ENCODE measurements at regions not wholly inside any gene's neighbourhood (a gene's known extent, or its start where the extent isn't known, plus 50 kb on each side); places are given as distances from the start of the nearest gene placed in this dataset.
"Not testable (repeated sequence)": the region's sequence is repeated elsewhere in the genome, so short reads cannot be mapped to it uniquely, and the experiment has no call there.

GRCh38 chr2:128613876-128614275 lies 295.2 kb upstream of the HS6ST1 start:
- DNase-seq (ENCODE audit: low read depth), result no peak

GRCh38 chr2:128614907-128615306 lies 296.2 kb upstream of the HS6ST1 start:
- not testable (repeated sequence) for DNase-seq (ENCODE audit: low read depth)

- no peak for DNase-seq (ENCODE audit: low read depth)
Measured at GRCh38 chr2:128615571-128615970, 296.9 kb upstream of the HS6ST1 start.

- no peak for DNase-seq (ENCODE audit: low read depth)
Measured at GRCh38 chr2:128617029-128617590, 298.4 kb upstream of the HS6ST1 start.

- DNase-seq (ENCODE audit: low read depth), result no peak
Measured at GRCh38 chr2:128617661-128618060, 299.0 kb upstream of the HS6ST1 start.

GRCh38 chr2:128618642-128619041 lies 300.0 kb upstream of the HS6ST1 start:
- no peak for DNase-seq (ENCODE audit: low read depth)

- DNase-seq (ENCODE audit: low read depth), result no peak
Measured at GRCh38 chr2:128619471-128620325, 301.0 kb upstream of the HS6ST1 start.

- no peak for DNase-seq (ENCODE audit: low read depth)
Measured at GRCh38 chr2:128621074-128621473, 302.4 kb upstream of the HS6ST1 start.

GRCh38 chr2:128622371-128622770 lies 303.7 kb upstream of the HS6ST1 start:
- no peak for DNase-seq (ENCODE audit: low read depth)

GRCh38 chr2:128622955-128623620 lies 304.4 kb upstream of the HS6ST1 start:
- no peak for DNase-seq (ENCODE audit: low read depth)

- no peak for DNase-seq (ENCODE audit: low read depth)
Measured at GRCh38 chr2:128623776-128624761, 305.4 kb upstream of the HS6ST1 start.

- DNase-seq (ENCODE audit: low read depth), result no peak
Measured at GRCh38 chr2:128624956-128625355, 306.3 kb upstream of the HS6ST1 start.

GRCh38 chr2:128625421-128625820 lies 306.8 kb upstream of the HS6ST1 start:
- no peak for DNase-seq (ENCODE audit: low read depth)

GRCh38 chr2:128625963-128626759 lies 307.5 kb upstream of the HS6ST1 start:
- no peak for DNase-seq (ENCODE audit: low read depth)

GRCh38 chr2:128626760-128627511 lies 308.3 kb upstream of the HS6ST1 start:
- DNase-seq (ENCODE audit: low read depth), result no peak

GRCh38 chr2:128628206-128628605 lies 309.5 kb upstream of the HS6ST1 start:
- no peak for DNase-seq (ENCODE audit: low read depth)

- DNase-seq (ENCODE audit: low read depth), result no peak
Measured at GRCh38 chr2:128628996-128629395, 310.3 kb upstream of the HS6ST1 start.

- no peak for DNase-seq (ENCODE audit: low read depth)
Measured at GRCh38 chr2:128630974-128631697, 312.5 kb upstream of the HS6ST1 start.

- DNase-seq (ENCODE audit: low read depth), result no peak
Measured at GRCh38 chr2:128631698-128632500, 313.2 kb upstream of the HS6ST1 start.

Measured in stimulated activated CD8-positive, alpha-beta memory T cell treated with anti-CD3 and anti-CD28 coated beads, Interleukin-4, amount 100 ng/mL, for 24 hours (primary cell).